NCI-H2227 (cell line): ENCODE measurements at regions not wholly inside any gene's neighbourhood (a gene's known extent, or its start where the extent isn't known, plus 50 kb on each side); places are given as distances from the start of the nearest gene placed in this dataset.
"Not testable (repeated sequence)": the region's sequence is repeated elsewhere in the genome, so short reads cannot be mapped to it uniquely, and the experiment has no call there.

Experiments used
- DNase-seq: peaks from one replicate; lab custom pipeline; 2025; ENCODE audit not compliant: unreplicated experiment; lab: John Stamatoyannopoulos, UW

GRCh38 chr1:157460381-157460780, 91.9 kb downstream of the FCRL5 start:
- DNase-seq, result no peak

- no peak for DNase-seq
Measured at GRCh38 chr1:157457279-157457678, 95.0 kb downstream of the FCRL5 start.

GRCh38 chr1:157455318-157455717, 97.0 kb downstream of the FCRL5 start:
- DNase-seq, result no peak

GRCh38 chr1:157450106-157450505, 102.2 kb downstream of the FCRL5 start:
- DNase-seq, result no peak

- no peak for DNase-seq
Measured at GRCh38 chr1:157448636-157449035, 103.7 kb downstream of the FCRL5 start.

GRCh38 chr1:157446356-157446755, 106.0 kb downstream of the FCRL5 start:
- DNase-seq, result not testable (repeated sequence)

GRCh38 chr1:157445616-157446140, 106.6 kb downstream of the FCRL5 start:
- DNase-seq, result not testable (repeated sequence)

- DNase-seq, result no peak
Measured at GRCh38 chr1:157442065-157442464, 110.2 kb downstream of the FCRL5 start.

GRCh38 chr1:157439302-157439954, 112.9 kb downstream of the FCRL5 start:
- no peak for DNase-seq

GRCh38 chr1:157438613-157439012, 113.7 kb downstream of the FCRL5 start:
- no peak for DNase-seq

- no peak for DNase-seq
Measured at GRCh38 chr1:157438146-157438545, 114.2 kb downstream of the FCRL5 start.

- DNase-seq, result no peak
Measured at GRCh38 chr1:157437296-157437695, 115.0 kb downstream of the FCRL5 start.

- DNase-seq, result no peak
Measured at GRCh38 chr1:157431751-157432150, 120.6 kb downstream of the FCRL5 start.

GRCh38 chr1:157429601-157430240, 122.6 kb downstream of the FCRL5 start:
- DNase-seq, result no peak

GRCh38 chr1:157423764-157424163, 128.6 kb downstream of the FCRL5 start:
- DNase-seq, result not testable (repeated sequence)

- no peak for DNase-seq
Measured at GRCh38 chr1:157419845-157420542, 132.3 kb downstream of the FCRL5 start.

- no peak for DNase-seq
Measured at GRCh38 chr1:157418659-157419058, 133.7 kb downstream of the FCRL5 start.

GRCh38 chr1:157418231-157418630, 134.1 kb downstream of the FCRL5 start:
- DNase-seq, result no peak

- no peak for DNase-seq
Measured at GRCh38 chr1:157415661-157416060, 136.7 kb downstream of the FCRL5 start.

- no peak for DNase-seq
Measured at GRCh38 chr1:157412308-157412707, 140.0 kb downstream of the FCRL5 start.

- no peak for DNase-seq
Measured at GRCh38 chr1:157411769-157412168, 140.5 kb downstream of the FCRL5 start.

- DNase-seq, result no peak
Measured at GRCh38 chr1:157411064-157411463, 141.3 kb downstream of the FCRL5 start.
